ENCODE measurements at regions not wholly inside any gene's neighbourhood (a gene's known extent, or its start where the extent isn't known, plus 50 kb on each side); places are given as distances from the start of the nearest gene placed in this dataset.

GRCh38 chr2:57443973-57444521 is 602.6 kb upstream of the VRK2 start:
- no peak for ATAC-seq
- Histone ChIP-seq H3K36me3 (no peaks in the 10 kb centered on the region), H3K27ac (no peak overlapping the region), H3K4me3 (no peak overlapping the region), H3K9me3 (no peaks in the 10 kb centered on the region), H3K27me3 (no peaks in the 10 kb centered on the region), H3K4me1 (no peaks in the 10 kb centered on the region)
- no peak for TF ChIP-seq POLR2A (IDR thresholded peaks at IDR 0.05)
- no peak for TF ChIP-seq CTCF (IDR thresholded peaks at IDR 0.05)
- TF ChIP-seq POLR2AphosphoS5 (IDR thresholded peaks at IDR 0.05): no peak
- no peak for TF ChIP-seq EP300 (IDR thresholded peaks at IDR 0.05)
- 41 to 68% methylated on average over 2 to 5 of the region's 5 CpGs for WGBS, 2 donors (ENCODE audit: low coverage in 1 of 2)

- Histone ChIP-seq H3K4me3 (no peak overlapping the region), H3K27ac (no peak overlapping the region), H3K36me3 (no peaks in the 10 kb centered on the region), H3K9me3 (no peaks in the 10 kb centered on the region), H3K4me1 (no peaks in the 10 kb centered on the region), H3K27me3 (no peaks in the 10 kb centered on the region)
- TF ChIP-seq EP300 (IDR thresholded peaks at IDR 0.05): no peak
- TF ChIP-seq POLR2A (IDR thresholded peaks at IDR 0.05): no peak
- TF ChIP-seq POLR2AphosphoS5 (IDR thresholded peaks at IDR 0.05): no peak
- no peak for TF ChIP-seq CTCF (IDR thresholded peaks at IDR 0.05)
- no peak for ATAC-seq
- WGBS, 2 donors (ENCODE audit: low coverage in 1 of 2): 84 to 86% methylated on average over 4 of the region's 5 CpGs
Observed at GRCh38 chr2:57444752-57445430, 601.7 kb upstream of the VRK2 start.

- Histone ChIP-seq H3K27me3 (no peaks in the 10 kb centered on the region), H3K36me3 (no peaks in the 10 kb centered on the region), H3K4me3 (no peak overlapping the region), H3K4me1 (no peaks in the 10 kb centered on the region), H3K9me3 (no peaks in the 10 kb centered on the region), H3K27ac (no peak overlapping the region)
- 50 to 59% methylated on average over 3 of the region's 3 CpGs for WGBS, 2 donors (ENCODE audit: low coverage in 1 of 2)
- TF ChIP-seq CTCF (IDR thresholded peaks at IDR 0.05): no peak
- no peak for TF ChIP-seq EP300 (IDR thresholded peaks at IDR 0.05)
- TF ChIP-seq POLR2A (IDR thresholded peaks at IDR 0.05): no peak
- TF ChIP-seq POLR2AphosphoS5 (IDR thresholded peaks at IDR 0.05): no peak
- no peak for ATAC-seq
Observed at GRCh38 chr2:57448816-57449215, 597.8 kb upstream of the VRK2 start.

GRCh38 chr2:57450170-57450569 is 596.4 kb upstream of the VRK2 start:
- TF ChIP-seq POLR2A (IDR thresholded peaks at IDR 0.05) (no peak), POLR2AphosphoS5 (IDR thresholded peaks at IDR 0.05) (no peak), EP300 (IDR thresholded peaks at IDR 0.05) (no peak), CTCF (IDR thresholded peaks at IDR 0.05) (no peak)
- H3K9me3 ChIP-seq: no peaks in the 10 kb centered on the region
- no peak for ATAC-seq
- H3K27me3 ChIP-seq: no peaks in the 10 kb centered on the region
- no peaks in the 10 kb centered on the region for H3K36me3 ChIP-seq
- H3K27ac ChIP-seq: no peak overlapping the region
- no peak overlapping the region for H3K4me3 ChIP-seq
- H3K4me1 ChIP-seq: no peaks in the 10 kb centered on the region

GRCh38 chr2:57452634-57453033 is 594.0 kb upstream of the VRK2 start:
- H3K36me3 ChIP-seq: no peaks in the 10 kb centered on the region
- 79 to 80% methylated on average over 4 of the region's 4 CpGs for WGBS, 2 donors (ENCODE audit: low coverage in 1 of 2)
- H3K27me3 ChIP-seq: no peaks in the 10 kb centered on the region
- H3K27ac ChIP-seq: no peak overlapping the region
- no peaks in the 10 kb centered on the region for H3K4me1 ChIP-seq
- H3K9me3 ChIP-seq: no peaks in the 10 kb centered on the region
- TF ChIP-seq POLR2AphosphoS5 (IDR thresholded peaks at IDR 0.05): no peak
- no peak for TF ChIP-seq EP300 (IDR thresholded peaks at IDR 0.05)
- TF ChIP-seq CTCF (IDR thresholded peaks at IDR 0.05): no peak
- TF ChIP-seq POLR2A (IDR thresholded peaks at IDR 0.05): no peak
- H3K4me3 ChIP-seq: no peak overlapping the region
- no peak for ATAC-seq
